ENCODE measurements at regions not wholly inside any gene's neighbourhood (a gene's known extent, or its start where the extent isn't known, plus 50 kb on each side); places are given as distances from the start of the nearest gene placed in this dataset.
"Not testable (repeated sequence)": the region's sequence is repeated elsewhere in the genome, so short reads cannot be mapped to it uniquely, and the experiment has no call there.

GRCh38 chr1:244304156-244304555 is 147.6 kb downstream of the ADSS2 start:
- H3K9me3 ChIP-seq (ENCODE audit: control insufficient read depth in 4 of 4, insufficient read depth in 3 of 4, low read length in 3 of 4), result no peaks in the 10 kb centered on the region
- TF ChIP-seq, protein P1, sequence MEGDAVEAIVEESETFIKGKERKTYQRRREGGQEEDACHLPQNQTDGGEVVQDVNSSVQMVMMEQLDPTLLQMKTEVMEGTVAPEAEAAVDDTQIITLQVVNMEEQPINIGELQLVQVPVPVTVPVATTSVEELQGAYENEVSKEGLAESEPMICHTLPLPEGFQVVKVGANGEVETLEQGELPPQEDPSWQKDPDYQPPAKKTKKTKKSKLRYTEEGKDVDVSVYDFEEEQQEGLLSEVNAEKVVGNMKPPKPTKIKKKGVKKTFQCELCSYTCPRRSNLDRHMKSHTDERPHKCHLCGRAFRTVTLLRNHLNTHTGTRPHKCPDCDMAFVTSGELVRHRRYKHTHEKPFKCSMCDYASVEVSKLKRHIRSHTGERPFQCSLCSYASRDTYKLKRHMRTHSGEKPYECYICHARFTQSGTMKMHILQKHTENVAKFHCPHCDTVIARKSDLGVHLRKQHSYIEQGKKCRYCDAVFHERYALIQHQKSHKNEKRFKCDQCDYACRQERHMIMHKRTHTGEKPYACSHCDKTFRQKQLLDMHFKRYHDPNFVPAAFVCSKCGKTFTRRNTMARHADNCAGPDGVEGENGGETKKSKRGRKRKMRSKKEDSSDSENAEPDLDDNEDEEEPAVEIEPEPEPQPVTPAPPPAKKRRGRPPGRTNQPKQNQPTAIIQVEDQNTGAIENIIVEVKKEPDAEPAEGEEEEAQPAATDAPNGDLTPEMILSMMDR (IDR thresholded peaks at IDR 0.05; ENCODE audit: control extremely low read depth, extremely low read depth), result no peak
- H3K27me3 ChIP-seq (ENCODE audit: control insufficient read depth in 3 of 3, insufficient read depth in 3 of 3, low read length in 2 of 3), result no peaks in the 10 kb centered on the region
- ATAC-seq (ENCODE audit: insufficient read depth, low FRiP score) (no peak), DNase-seq (no peak)
- no peaks in the 10 kb centered on the region for H3K36me3 ChIP-seq (ENCODE audit: control insufficient read depth in 4 of 4, insufficient read depth in 4 of 4, low read length in 4 of 4)
- peak overlapping the region in 1 of 2 donors; percentile 64 for H3K27ac ChIP-seq (ENCODE audit: low read depth in 1 of 2, low read length in 1 of 2)
- no peak overlapping the region for H3K9ac ChIP-seq (ENCODE audit: insufficient read depth in 1 of 2, low read length in 2 of 2)
- peaks cover 0 to 15% (median 2%) of the 10 kb centered on the region in 5 donors for H3K4me1 ChIP-seq (ENCODE audit: control insufficient read depth in 5 of 5, insufficient read depth in 5 of 5, low read length in 5 of 5)
- 62 to 77% methylated on average over 11 of the region's 11 CpGs for WGBS, 2 donors
- H3K4me3 ChIP-seq, result no peak overlapping the region

- Histone ChIP-seq H3K9me3 (ENCODE audit: control insufficient read depth in 4 of 4, insufficient read depth in 3 of 4, low read length in 3 of 4) (no peaks in the 10 kb centered on the region), H3K27ac (ENCODE audit: low read depth in 1 of 2, low read length in 1 of 2) (no peak overlapping the region), H3K36me3 (ENCODE audit: control insufficient read depth in 4 of 4, insufficient read depth in 4 of 4, low read length in 4 of 4) (no peaks in the 10 kb centered on the region), H3K9ac (ENCODE audit: insufficient read depth in 1 of 2, low read length in 2 of 2) (no peak overlapping the region), H3K27me3 (ENCODE audit: control insufficient read depth in 3 of 3, insufficient read depth in 3 of 3, low read length in 2 of 3) (no peaks in the 10 kb centered on the region), H3K4me1 (ENCODE audit: control insufficient read depth in 5 of 5, insufficient read depth in 5 of 5, low read length in 5 of 5) (peaks cover 0 to 12% (median 2%) of the 10 kb centered on the region in 5 donors), H3K4me3 (no peak overlapping the region)
- TF ChIP-seq, protein P1 (IDR thresholded peaks at IDR 0.05; ENCODE audit: control extremely low read depth, extremely low read depth), result no peak
- WGBS, 2 donors, result 52 to 72% methylated on average over 3 of the region's 3 CpGs
- DNase-seq (no peak), ATAC-seq (ENCODE audit: insufficient read depth, low FRiP score) (no peak)
Observed at GRCh38 chr1:244304656-244305055, 147.1 kb downstream of the ADSS2 start.

DNA sequence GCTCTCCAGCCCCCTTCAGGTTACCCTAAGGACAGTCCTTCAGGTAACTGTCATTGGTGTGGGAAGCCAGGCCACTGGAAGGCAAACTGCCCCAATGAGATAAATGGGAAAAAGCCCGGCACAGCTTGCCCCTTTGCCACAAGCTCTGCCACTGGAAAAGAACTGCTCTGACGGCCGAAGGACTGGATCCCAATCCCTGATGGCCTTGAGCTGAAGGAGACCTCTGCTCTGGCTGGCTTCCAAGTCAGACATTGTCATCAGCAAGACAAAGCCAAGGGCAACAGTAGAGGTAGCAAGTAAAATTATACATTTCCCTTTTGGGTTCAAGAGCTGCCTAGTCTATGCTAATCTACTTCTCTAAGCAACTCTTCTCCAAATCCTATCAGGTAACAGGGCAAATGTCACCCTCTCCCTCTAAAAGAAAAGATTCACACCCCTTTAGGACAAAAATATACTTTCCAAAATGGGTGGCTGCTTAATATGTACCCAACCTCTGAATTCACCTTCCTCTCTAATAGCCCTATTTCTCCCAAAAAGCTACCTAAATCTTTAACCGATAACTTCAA is 145.8 kb downstream of the ADSS2 start:
- Histone ChIP-seq H3K9ac (ENCODE audit: insufficient read depth in 1 of 2, low read length in 2 of 2) (no peak overlapping the region), H3K36me3 (ENCODE audit: control insufficient read depth in 4 of 4, insufficient read depth in 4 of 4, low read length in 4 of 4) (no peaks in the 10 kb centered on the region), H3K27me3 (ENCODE audit: control insufficient read depth in 3 of 3, insufficient read depth in 3 of 3, low read length in 2 of 3) (no peaks in the 10 kb centered on the region), H3K4me1 (ENCODE audit: control insufficient read depth in 5 of 5, insufficient read depth in 5 of 5, low read length in 5 of 5) (peaks cover 0 to 12% (median 2%) of the 10 kb centered on the region in 5 donors), H3K4me3 (no peak overlapping the region), H3K9me3 (ENCODE audit: control insufficient read depth in 4 of 4, insufficient read depth in 3 of 4, low read length in 3 of 4) (no peaks in the 10 kb centered on the region), H3K27ac (ENCODE audit: low read depth in 1 of 2, low read length in 1 of 2) (no peak overlapping the region)
- TF ChIP-seq, protein P1 (IDR thresholded peaks at IDR 0.05; ENCODE audit: control extremely low read depth, extremely low read depth), result no peak
- no peak for DNase-seq
- 91 to 94% methylated on average over 4 of the region's 4 CpGs for WGBS, 2 donors
- ATAC-seq (ENCODE audit: insufficient read depth, low FRiP score), result no peak

GRCh38 chr1:244306544-244306943 is 145.2 kb downstream of the ADSS2 start:
- TF ChIP-seq, protein P1 (IDR thresholded peaks at IDR 0.05; ENCODE audit: control extremely low read depth, extremely low read depth), result no peak
- Histone ChIP-seq H3K9ac (ENCODE audit: insufficient read depth in 1 of 2, low read length in 2 of 2) (no peak overlapping the region), H3K36me3 (ENCODE audit: control insufficient read depth in 4 of 4, insufficient read depth in 4 of 4, low read length in 4 of 4) (no peaks in the 10 kb centered on the region), H3K4me1 (ENCODE audit: control insufficient read depth in 5 of 5, insufficient read depth in 5 of 5, low read length in 5 of 5) (peaks cover 0 to 12% (median 0%) of the 10 kb centered on the region in 5 donors), H3K27me3 (ENCODE audit: control insufficient read depth in 3 of 3, insufficient read depth in 3 of 3, low read length in 2 of 3) (no peaks in the 10 kb centered on the region), H3K4me3 (no peak overlapping the region), H3K27ac (ENCODE audit: low read depth in 1 of 2, low read length in 1 of 2) (no peak overlapping the region), H3K9me3 (ENCODE audit: control insufficient read depth in 4 of 4, insufficient read depth in 3 of 4, low read length in 3 of 4) (no peaks in the 10 kb centered on the region)
- DNase-seq (no peak), ATAC-seq (ENCODE audit: insufficient read depth, low FRiP score) (no peak)
- 93 to 97% methylated on average over 2 of the region's 2 CpGs for WGBS, 2 donors

DNA sequence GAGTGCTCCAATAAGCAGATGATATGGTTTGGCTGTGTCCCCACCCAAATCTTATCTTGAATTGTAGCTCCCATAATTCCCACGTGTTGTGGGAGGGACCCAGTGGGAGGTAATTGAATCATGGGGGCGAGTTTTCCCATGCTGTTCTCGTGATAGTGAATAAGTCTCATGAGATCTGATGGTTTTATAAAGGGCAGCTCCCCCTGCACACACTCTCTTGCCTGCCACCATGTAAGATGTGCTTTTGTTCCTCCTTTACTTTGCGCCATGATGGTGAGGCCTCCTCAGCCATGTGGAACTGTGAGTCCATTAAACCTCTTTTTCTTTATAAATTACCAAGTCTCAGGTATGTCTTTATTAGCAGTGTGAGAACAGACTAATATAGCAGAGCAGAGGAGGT is 142.5 kb downstream of the ADSS2 start:
- not testable (repeated sequence) for DNase-seq; H3K36me3 ChIP-seq (ENCODE audit: control insufficient read depth in 4 of 4, insufficient read depth in 4 of 4, low read length in 4 of 4); H3K9me3 ChIP-seq (ENCODE audit: control insufficient read depth in 4 of 4, insufficient read depth in 3 of 4, low read length in 3 of 4); ATAC-seq (ENCODE audit: insufficient read depth, low FRiP score); H3K27ac ChIP-seq (ENCODE audit: low read depth in 1 of 2, low read length in 1 of 2); H3K4me1 ChIP-seq (ENCODE audit: control insufficient read depth in 5 of 5, insufficient read depth in 5 of 5, low read length in 5 of 5); H3K27me3 ChIP-seq (ENCODE audit: control insufficient read depth in 3 of 3, insufficient read depth in 3 of 3, low read length in 2 of 3); H3K9ac ChIP-seq (ENCODE audit: insufficient read depth in 1 of 2, low read length in 2 of 2); H3K4me3 ChIP-seq
- WGBS, 2 donors, result 90 to 94% methylated on average over 4 of the region's 4 CpGs

All from lung (tissue), 11 donors.